IMR-90 (cell line): ENCODE measurements at regions not wholly inside any gene's neighbourhood (a gene's known extent, or its start where the extent isn't known, plus 50 kb on each side); places are given as distances from the start of the nearest gene placed in this dataset.

ENCODE experiments used
- ATAC-seq: fragments of 200-7000 bp; cut with Tn5 transposase; 2 replicates; pipeline ENCODE4 v1.9.1; 2020; ENCODE audit warnings: low read depth, mild to moderate bottlenecking, moderate library complexity
- BruUV-seq: library from RNA; stranded (reverse); fragments of 400-500 nt; replicated peaks from 2 replicates; lab custom pipeline; 2021; lab: Mats Ljungman, UMichigan
- CTCF ChIA-PET: fragments of 300-600 bp; formaldehyde crosslinking; extraction: SDS; loops from one replicate; lab custom pipeline; 2021; ENCODE audit warnings: antibody characterized with exemption; lab: Yijun Ruan, JAX
- POLR2A ChIA-PET: fragments of 300-600 bp; sonication (Branson Sonifier 250); formaldehyde crosslinking; loops from one replicate; lab custom pipeline; 2022; ENCODE audit warnings: antibody characterized with exemption; ENCODE audit not compliant: unreplicated experiment; lab: Charles Lee
- DNase-seq: peaks from one replicate; pipeline ENCODE4 v3.0.0; 2013
- H2AFZ ChIP-seq: replicated peaks from 2 replicates; pipeline ENCODE3; 2013; ENCODE audit warnings: low read length, mild to moderate bottlenecking; ENCODE audit not compliant: poor library complexity
- H2AK5ac ChIP-seq: 2 replicates; pipeline ENCODE4 v1.6.1; 2013; ENCODE audit warnings: low read depth, low read length, inconsistent platforms
- H2AK9ac ChIP-seq: replicated peaks from 2 replicates; pipeline ENCODE3; 2013; ENCODE audit warnings: mild to moderate bottlenecking, low read depth, low read length, moderate library complexity; ENCODE audit not compliant: poor library complexity
- H2BK120ac ChIP-seq: 2 replicates; pipeline ENCODE4 v1.6.1; 2013; ENCODE audit warnings: low read depth, low read length, inconsistent platforms
- H2BK15ac ChIP-seq: 3 replicates; pipeline ENCODE4 v1.6.1; 2013; ENCODE audit warnings: low read depth, low read length, inconsistent platforms
- H2BK20ac ChIP-seq: 2 replicates; pipeline ENCODE4 v1.6.1; 2013; ENCODE audit warnings: low read depth, mild to moderate bottlenecking, inconsistent platforms, low read length, moderate library complexity
- H2BK5ac ChIP-seq: 2 replicates; pipeline ENCODE4 v1.6.1; 2013; ENCODE audit warnings: mild to moderate bottlenecking, low read depth, low read length, inconsistent platforms; ENCODE audit not compliant: poor library complexity, severe bottlenecking
- H3K14ac ChIP-seq: replicated peaks from 2 replicates; pipeline ENCODE4 v1.6.1; 2013; ENCODE audit warnings: low read depth, low read length, inconsistent platforms
- H3K18ac ChIP-seq: 2 replicates; pipeline ENCODE4 v1.6.1; 2013; ENCODE audit warnings: low read depth, low read length, control low read depth
- H3K23ac ChIP-seq: 2 replicates; pipeline ENCODE4 v1.6.1; 2013; ENCODE audit warnings: low read depth, low read length, inconsistent platforms
- H3K27ac ChIP-seq: 2 replicates; pipeline ENCODE4 v1.5.1; 2013; ENCODE audit warnings: mild to moderate bottlenecking, control low read depth, low read length; ENCODE audit not compliant: insufficient read depth
- H3K27me3 ChIP-seq: 2 replicates; pipeline ENCODE4 v1.6.1; 2013; ENCODE audit warnings: low read length; ENCODE audit not compliant: control insufficient read depth, insufficient read depth
- H3K36me3 ChIP-seq: 2 replicates; pipeline ENCODE4 v1.6.1; 2013; ENCODE audit warnings: low read length, mixed read lengths; ENCODE audit not compliant: control insufficient read depth, insufficient read depth
- H3K4ac ChIP-seq: 2 replicates; pipeline ENCODE4 v1.6.1; 2013; ENCODE audit warnings: low read depth, low read length, inconsistent platforms
- H3K4me1 ChIP-seq: 2 replicates; pipeline ENCODE4 v1.6.1; 2013; ENCODE audit warnings: low read length, mixed read lengths; ENCODE audit not compliant: control insufficient read depth, insufficient read depth
- H3K4me2 ChIP-seq: 2 replicates; pipeline ENCODE4 v1.6.1; 2013; ENCODE audit warnings: low read depth, mild to moderate bottlenecking, control low read depth, low read length, moderate library complexity
- H3K4me3 ChIP-seq: 2 replicates; pipeline ENCODE4 v1.5.1; 2013; ENCODE audit warnings: low read depth, mild to moderate bottlenecking, control low read depth, low read length, moderate library complexity; ENCODE audit not compliant: insufficient read depth
- H3K56ac ChIP-seq: 2 replicates; pipeline ENCODE4 v1.6.1; 2013; ENCODE audit warnings: low read length, inconsistent platforms; ENCODE audit not compliant: insufficient read depth; ENCODE audit errors: extremely low read depth
- H3K79me1 ChIP-seq, 2 experiments: 2 replicates each; pipeline ENCODE4 v1.6.1; 2013; ENCODE audit warnings: low read length in 2 of 2, inconsistent platforms in 1 of 2, low read depth in 1 of 2
- H3K9ac ChIP-seq: 2 replicates; pipeline ENCODE4 v1.6.1; 2013; ENCODE audit warnings: low read depth, low read length, control low read depth
- H3K9me1 ChIP-seq: 2 replicates; pipeline ENCODE4 v1.6.1; 2013; ENCODE audit warnings: low read length, inconsistent platforms; ENCODE audit not compliant: insufficient read depth
- H3K9me3 ChIP-seq: 2 replicates; pipeline ENCODE4 v1.6.1; 2013; ENCODE audit warnings: low read length; ENCODE audit not compliant: control insufficient read depth, insufficient read depth
- H4K20me1 ChIP-seq: 2 replicates; pipeline ENCODE4 v1.6.1; 2013; ENCODE audit warnings: low read length, inconsistent platforms; ENCODE audit not compliant: insufficient read depth
- H4K5ac ChIP-seq: 2 replicates; pipeline ENCODE4 v1.6.1; 2013; ENCODE audit warnings: mild to moderate bottlenecking, low read depth, low read length, control low read depth
- H4K8ac ChIP-seq, 2 experiments: 2 replicates each; pipeline ENCODE4 v1.6.1; 2013; ENCODE audit warnings: low read depth in 2 of 2, low read length in 2 of 2, control low read depth in 1 of 2, inconsistent platforms in 1 of 2
- H4K91ac ChIP-seq: 2 replicates; pipeline ENCODE4 v1.6.1; 2013; ENCODE audit warnings: low read depth, low read length, inconsistent platforms; ENCODE audit not compliant: insufficient read depth
- CTCF ChIP-seq: conservative IDR thresholded peaks from 2 replicates; pipeline ENCODE4 v1.5.1; 2012; ENCODE audit warnings: mild to moderate bottlenecking, low read depth, low read length, improper control_type of control experiment
- MXI1 ChIP-seq: IDR thresholded peaks from 2 replicates; pipeline ENCODE4 v1.6.1; 2012; ENCODE audit warnings: low read depth, mild to moderate bottlenecking, low read length, moderate library complexity, borderline replicate concordance
- RFX5 ChIP-seq: IDR thresholded peaks from 2 replicates; pipeline ENCODE4 v1.8.0; 2012; ENCODE audit warnings: low read depth, mild to moderate bottlenecking, low read length, moderate library complexity
- WGBS, 2 experiments: methylation state at CpG; one replicate each; pipeline versions ENCODE4 v1.1.5 to v1.1.7; 2013; ENCODE audit warnings: missing lambda C conversion rate in 2 of 2; ENCODE audit not compliant: insufficient read length in 1 of 2; ENCODE audit errors: extremely low coverage in 2 of 2; 5-methylcytosine and 5-hydroxymethylcytosine counted together
- dilution Hi-C: fragments of 300-500 bp; cut with HindIII; formaldehyde crosslinking; loops from one replicate; pipeline ENCODE4 v1.14.3; 2018; ENCODE audit warnings: low sequenced_read_pairs; ENCODE audit not compliant: unreplicated experiment
- in situ Hi-C: fragments of 300-500 bp; cut with MboI; formaldehyde crosslinking; loops from 3 replicates; pipeline ENCODE4 v1.14.3; 2019; ENCODE audit warnings: low sequenced_read_pairs, inconsistent platforms, mixed read lengths
- intact Hi-C: fragments of 100-400 bp; cut with micrococcal nuclease; formaldehyde crosslinking; loops from 2 replicates; pipeline ENCODE4 v1.10.0; 2022

GRCh38 chr17:34800661-34801060, 160.6 kb downstream of the CCT6B start:
- no peaks in the 10 kb centered on the region for H3K27me3 ChIP-seq
- H3K4me1 ChIP-seq: no peaks in the 10 kb centered on the region
- no peak overlapping the region for H3K23ac ChIP-seq
- no peak overlapping the region for H3K4me2 ChIP-seq
- no peak overlapping the region for H3K4me3 ChIP-seq
- no CpG with 5 or more reads among the region's 1 CpG for whole genome bisulfite sequencing, 2 experiments
- no peak overlapping the region for H4K5ac ChIP-seq
- H4K8ac ChIP-seq: no peak overlapping the region
- CTCF ChIA-PET: no interaction called here
- POLR2A ChIA-PET: no interaction called here
- dilution Hi-C loops (no loop called here), intact Hi-C loops (no loop called here), in situ Hi-C loops (no loop called here)
- DNase-seq: no peak
- no peak overlapping the region for H2BK15ac ChIP-seq
- no peaks in the 10 kb centered on the region for H3K79me1 ChIP-seq
- H3K56ac ChIP-seq: no peak overlapping the region
- no peak overlapping the region for H2BK5ac ChIP-seq
- no peak overlapping the region for H3K18ac ChIP-seq
- H2AK9ac ChIP-seq: no peak overlapping the region
- no peak overlapping the region for H4K91ac ChIP-seq
- H3K27ac ChIP-seq: no peak overlapping the region
- no peak overlapping the region for H2AK5ac ChIP-seq
- H3K9me1 ChIP-seq: no peaks in the 10 kb centered on the region
- no peak overlapping the region for H2AFZ ChIP-seq
- H2BK20ac ChIP-seq: no peak overlapping the region
- TF ChIP-seq RFX5 (no peak), MXI1 (no peak), CTCF (no peak)
- no peak overlapping the region for H3K4ac ChIP-seq
- BruUV-seq: no TSS peak
- no peaks in the 10 kb centered on the region for H3K9me3 ChIP-seq
- no peak overlapping the region for H3K9ac ChIP-seq
- H3K36me3 ChIP-seq: no peaks in the 10 kb centered on the region
- no peak overlapping the region for H3K14ac ChIP-seq
- ATAC-seq: no peak
- no peak overlapping the region for H2BK120ac ChIP-seq
- no peaks in the 10 kb centered on the region for H4K20me1 ChIP-seq
